ENCODE measurements at regions not wholly inside any gene's neighbourhood (a gene's known extent, or its start where the extent isn't known, plus 50 kb on each side); places are given as distances from the start of the nearest gene placed in this dataset.

GRCh38 chr6:119483908-119484307 is 134.3 kb upstream of the MAN1A1 start:
- H3K27ac ChIP-seq (ENCODE audit: low read depth in 1 of 2, low read length in 2 of 2), result no peak overlapping the region
- no peaks in the 10 kb centered on the region for H4K20me1 ChIP-seq (ENCODE audit: insufficient read depth, low read length)
- H3K4me3 ChIP-seq (replicated peaks in 1 of 3; ENCODE audit: low read depth in 2 of 3, low read length in 3 of 3), result no peak overlapping the region
- H3K27me3 ChIP-seq (ENCODE audit: control insufficient read depth in 2 of 2, insufficient read depth in 2 of 2, low read length in 2 of 2), result no peaks in the 10 kb centered on the region
- no peaks in the 10 kb centered on the region for H3K9me3 ChIP-seq (replicated peaks in 1 of 2; ENCODE audit: control insufficient read depth in 1 of 2, insufficient read depth in 1 of 2, low read length in 2 of 2)
- no peaks in the 10 kb centered on the region for H3K36me3 ChIP-seq (replicated peaks in 1 of 2; ENCODE audit: control insufficient read depth in 1 of 2, insufficient read depth in 2 of 2, low read length in 2 of 2)
- Mint-ChIP-seq H3K36me3 (no peaks in the 10 kb centered on the region), H3K27ac (no peak overlapping the region), H3K4me1 (peaks cover 3% of the 10 kb centered on the region), H3K9me3 (peaks cover 0 to 8% (median 3%) of the 10 kb centered on the region in 7 donors), H3K4me3 (no peak overlapping the region), H3K27me3 (ENCODE audit: low read depth in 3 of 3) (no peaks in the 10 kb centered on the region)
- no peaks in the 10 kb centered on the region for H3K79me2 ChIP-seq (ENCODE audit: insufficient read depth, low read length)
- intact Hi-C loops (cut with micrococcal nuclease), result no loop called here
- no peak overlapping the region for H2AFZ ChIP-seq (ENCODE audit: insufficient read depth, low read depth, low read length, poor library complexity, severe bottlenecking)
- no peak for DNase-seq
- H3K4me2 ChIP-seq (replicated peaks; ENCODE audit: extremely low read depth, low read length, poor library complexity, severe bottlenecking), result no peak overlapping the region
- TF ChIP-seq CTCF (IDR thresholded peaks at IDR 0.05), result no peak
- H3K9ac ChIP-seq (ENCODE audit: insufficient read depth, low read length, poor library complexity, severe bottlenecking), result no peak overlapping the region
- H3K4me1 ChIP-seq (ENCODE audit: control insufficient read depth in 1 of 2, insufficient read depth in 2 of 2, low read length in 2 of 2), result no peaks in the 10 kb centered on the region

GRCh38 chr6:119482850-119483285 is 133.3 kb upstream of the MAN1A1 start:
- no peaks in the 10 kb centered on the region for H3K27me3 Mint-ChIP-seq (ENCODE audit: low read depth in 3 of 3)
- H3K4me3 Mint-ChIP-seq, result no peak overlapping the region
- Histone ChIP-seq H3K79me2 (ENCODE audit: insufficient read depth, low read length) (no peaks in the 10 kb centered on the region), H3K27me3 (ENCODE audit: control insufficient read depth in 2 of 2, insufficient read depth in 2 of 2, low read length in 2 of 2) (no peaks in the 10 kb centered on the region), H3K36me3 (replicated peaks in 1 of 2; ENCODE audit: control insufficient read depth in 1 of 2, insufficient read depth in 2 of 2, low read length in 2 of 2) (no peaks in the 10 kb centered on the region), H3K4me3 (replicated peaks in 1 of 3; ENCODE audit: low read depth in 2 of 3, low read length in 3 of 3) (no peak overlapping the region), H2AFZ (ENCODE audit: insufficient read depth, low read depth, low read length, poor library complexity, severe bottlenecking) (no peak overlapping the region), H3K9me3 (replicated peaks in 1 of 2; ENCODE audit: control insufficient read depth in 1 of 2, insufficient read depth in 1 of 2, low read length in 2 of 2) (no peaks in the 10 kb centered on the region), H3K27ac (ENCODE audit: low read depth in 1 of 2, low read length in 2 of 2) (no peak overlapping the region), H3K9ac (ENCODE audit: insufficient read depth, low read length, poor library complexity, severe bottlenecking) (no peak overlapping the region), H4K20me1 (ENCODE audit: insufficient read depth, low read length) (no peaks in the 10 kb centered on the region), H3K4me2 (replicated peaks; ENCODE audit: extremely low read depth, low read length, poor library complexity, severe bottlenecking) (no peak overlapping the region), H3K4me1 (ENCODE audit: control insufficient read depth in 1 of 2, insufficient read depth in 2 of 2, low read length in 2 of 2) (no peaks in the 10 kb centered on the region)
- peaks cover 3% of the 10 kb centered on the region for H3K4me1 Mint-ChIP-seq
- TF ChIP-seq CTCF (IDR thresholded peaks at IDR 0.05), result no peak
- WGBS (ENCODE audit: insufficient coverage), result 88% methylated on average over 2 of the region's 4 CpGs
- H3K36me3 Mint-ChIP-seq, result no peaks in the 10 kb centered on the region
- intact Hi-C loops (cut with micrococcal nuclease), result no loop called here
- no peak overlapping the region for H3K27ac Mint-ChIP-seq
- H3K9me3 Mint-ChIP-seq, result peaks cover 0 to 6% (median 3%) of the 10 kb centered on the region in 7 donors
- DNase-seq, result no peak
